NB4 (cell line): ENCODE measurements at regions not wholly inside any gene's neighbourhood (a gene's known extent, or its start where the extent isn't known, plus 50 kb on each side); places are given as distances from the start of the nearest gene placed in this dataset.

ENCODE experiments used
- CTCF ChIP-seq: IDR thresholded peaks from one replicate; pipeline ENCODE4 v1.5.1; 2012; ENCODE audit warnings: low read depth, low read length
- MAX ChIP-seq: IDR thresholded peaks from 2 replicates; pipeline ENCODE4 v1.6.1; 2011; ENCODE audit warnings: low read depth, low read length
- MYC ChIP-seq: IDR thresholded peaks from 2 replicates; pipeline ENCODE4 v1.6.1; 2011; ENCODE audit warnings: low read depth, low read length
- POLR2A ChIP-seq: IDR thresholded peaks from 2 replicates; pipeline ENCODE4 v1.6.1; 2011; ENCODE audit warnings: mild to moderate bottlenecking; ENCODE audit not compliant: insufficient read length; ENCODE audit errors: extremely low read depth

GRCh38 chr2:21643180-21643579 is 519.4 kb downstream of the TDRD15 start:
- TF ChIP-seq CTCF (no peak), POLR2A (no peak), MYC (no peak), MAX (no peak)
